OCI-LY3 (cell line): ENCODE measurements at regions not wholly inside any gene's neighbourhood (a gene's known extent, or its start where the extent isn't known, plus 50 kb on each side); places are given as distances from the start of the nearest gene placed in this dataset.

Source experiments
- CTCF ChIP-seq: fragments of 200-600, 300-600 bp; sonication (generic); IDR thresholded peaks from 2 replicates; pipeline ENCODE4 v1.5.1; 2014; ENCODE audit warnings: antibody characterized with exemption, low read length, low read depth
- EZH2phosphoT487 ChIP-seq: fragments of 200-600 bp; shearing (Covaris generic); IDR thresholded peaks from 2 replicates; pipeline ENCODE4 v1.6.1; 2018; ENCODE audit warnings: antibody characterized with exemption, mixed run types, low read depth

GRCh38 chr2:83696838-83697237 lies 762.2 kb downstream of the SUCLG1 start:
- TF ChIP-seq CTCF (no peak), EZH2phosphoT487 (no peak)
